ENCODE measurements at regions not wholly inside any gene's neighbourhood (a gene's known extent, or its start where the extent isn't known, plus 50 kb on each side); places are given as distances from the start of the nearest gene placed in this dataset.
"Not testable (repeated sequence)": the region's sequence is repeated elsewhere in the genome, so short reads cannot be mapped to it uniquely, and the experiment has no call there.

GRCh38 chr5:159522841-159523240, 192.6 kb upstream of the IL12B start:
- Histone ChIP-seq H3K4me2 (ENCODE audit: low read length) (no peak overlapping the region), H3K9ac (ENCODE audit: low read depth, low read length) (no peak overlapping the region), H3K27me3 (ENCODE audit: control insufficient read depth, insufficient read depth, low read length) (no peaks in the 10 kb centered on the region), H3K4me3 (ENCODE audit: low read length) (no peak overlapping the region), H3K9me3 (replicated peaks; ENCODE audit: low read length) (no peaks in the 10 kb centered on the region), H3K4me1 (ENCODE audit: control insufficient read depth, insufficient read depth, low read length) (peaks cover 14% of the 10 kb centered on the region), H3K36me3 (ENCODE audit: insufficient read depth, low read length) (no peaks in the 10 kb centered on the region)

- H3K9ac ChIP-seq (ENCODE audit: low read depth, low read length); H3K9me3 ChIP-seq (replicated peaks; ENCODE audit: low read length); H3K27me3 ChIP-seq (ENCODE audit: control insufficient read depth, insufficient read depth, low read length); H3K4me1 ChIP-seq (ENCODE audit: control insufficient read depth, insufficient read depth, low read length); H3K4me3 ChIP-seq (ENCODE audit: low read length); H3K4me2 ChIP-seq (ENCODE audit: low read length); H3K36me3 ChIP-seq (ENCODE audit: insufficient read depth, low read length): not testable (repeated sequence)
These were observed 194.0 kb upstream of the IL12B start for GRCh38 chr5:159524279-159524678.

DNA sequence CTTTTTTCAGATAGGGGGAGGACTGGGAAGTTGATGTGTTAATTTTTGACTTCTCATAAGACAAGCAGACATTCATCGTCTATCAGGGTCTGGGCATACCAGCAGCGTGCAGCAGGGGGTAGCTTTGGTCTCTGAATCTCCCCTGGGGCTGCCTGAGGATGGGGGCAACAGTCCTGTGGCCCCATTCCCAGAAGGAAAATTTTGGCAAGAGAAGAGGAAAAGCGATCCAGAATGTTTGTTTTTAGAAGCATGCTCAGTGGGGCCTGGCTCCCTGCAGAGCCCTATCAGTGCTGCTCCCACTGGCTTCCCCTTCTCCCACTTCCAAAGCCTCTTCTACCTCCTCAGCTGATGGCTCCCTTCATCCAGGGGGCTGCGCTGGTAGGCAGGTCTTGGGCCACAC, 194.8 kb upstream of the IL12B start:
- no peak overlapping the region for H3K4me2 ChIP-seq (ENCODE audit: low read length)

GRCh38 chr5:159527546-159528254, 197.4 kb upstream of the IL12B start:
- Histone ChIP-seq H3K9me3 (replicated peaks; ENCODE audit: low read length) (no peaks in the 10 kb centered on the region), H3K4me1 (ENCODE audit: control insufficient read depth, insufficient read depth, low read length) (no peaks in the 10 kb centered on the region), H3K9ac (ENCODE audit: low read depth, low read length) (no peak overlapping the region), H3K4me2 (ENCODE audit: low read length) (no peak overlapping the region), H3K27me3 (ENCODE audit: control insufficient read depth, insufficient read depth, low read length) (no peaks in the 10 kb centered on the region), H3K4me3 (ENCODE audit: low read length) (no peak overlapping the region), H3K36me3 (ENCODE audit: insufficient read depth, low read length) (no peaks in the 10 kb centered on the region)

More for the DNA sequence above, 194.8 kb upstream of the IL12B start:
- H3K4me3 ChIP-seq (ENCODE audit: low read length), result no peak overlapping the region
- H3K9me3 ChIP-seq (replicated peaks; ENCODE audit: low read length), result no peaks in the 10 kb centered on the region
- no peaks in the 10 kb centered on the region for H3K36me3 ChIP-seq (ENCODE audit: insufficient read depth, low read length)
- H3K27me3 ChIP-seq (ENCODE audit: control insufficient read depth, insufficient read depth, low read length), result no peaks in the 10 kb centered on the region
- no peak overlapping the region for H3K9ac ChIP-seq (ENCODE audit: low read depth, low read length)
- no peaks in the 10 kb centered on the region for H3K4me1 ChIP-seq (ENCODE audit: control insufficient read depth, insufficient read depth, low read length)

DNA sequence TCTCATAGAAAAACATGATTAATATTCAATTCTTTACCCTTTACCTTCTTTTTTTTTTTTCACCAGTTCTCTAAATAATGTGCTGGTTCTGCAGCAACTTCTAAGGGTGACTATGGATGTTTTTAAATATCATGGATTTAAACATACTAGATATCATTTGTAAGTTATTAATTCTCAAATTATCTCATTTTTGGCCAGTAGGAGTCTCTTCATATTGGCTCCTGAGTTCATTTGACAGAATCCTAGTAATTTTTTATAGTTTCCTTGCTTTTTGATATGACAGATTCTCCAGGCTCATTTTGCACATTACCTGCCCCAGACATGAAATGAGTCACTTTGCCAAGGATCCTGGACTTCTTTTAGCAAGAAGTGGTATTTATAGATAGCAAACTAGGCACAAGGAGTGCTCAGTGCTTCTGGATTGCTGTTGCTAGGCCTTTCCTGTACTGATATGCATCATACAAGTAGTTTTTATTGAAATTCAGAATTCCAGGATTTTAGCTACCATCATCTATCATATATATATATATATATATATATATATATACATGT, 201.3 kb upstream of the IL12B start:
- no peaks in the 10 kb centered on the region for H3K9me3 ChIP-seq (replicated peaks; ENCODE audit: low read length)
- H3K4me1 ChIP-seq (ENCODE audit: control insufficient read depth, insufficient read depth, low read length), result no peaks in the 10 kb centered on the region
- no peak overlapping the region for H3K4me2 ChIP-seq (ENCODE audit: low read length)
- H3K4me3 ChIP-seq (ENCODE audit: low read length), result no peak overlapping the region
- no peaks in the 10 kb centered on the region for H3K36me3 ChIP-seq (ENCODE audit: insufficient read depth, low read length)
- no peak overlapping the region for H3K9ac ChIP-seq (ENCODE audit: low read depth, low read length)
- H3K27me3 ChIP-seq (ENCODE audit: control insufficient read depth, insufficient read depth, low read length), result no peaks in the 10 kb centered on the region

DNA sequence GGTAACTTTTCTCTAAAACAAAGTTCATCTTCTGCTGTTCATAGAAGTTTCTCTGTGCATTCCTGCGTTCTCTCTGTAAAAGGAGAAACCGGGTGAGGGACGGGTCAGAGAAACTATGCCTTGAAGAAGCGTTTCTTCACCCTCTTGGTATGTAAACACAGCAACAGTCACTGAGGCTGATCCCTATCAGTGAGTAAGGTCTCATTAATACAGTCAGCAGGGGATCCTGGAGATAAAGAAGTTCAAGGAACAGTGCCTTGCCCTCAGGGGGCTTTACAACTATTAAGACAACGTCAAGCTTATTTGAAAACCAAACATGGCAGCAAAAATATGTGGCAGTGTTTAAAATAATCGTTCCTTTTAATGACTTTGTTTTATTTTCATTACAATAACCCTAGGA, 202.9 kb upstream of the IL12B start:
- Histone ChIP-seq H3K4me1 (ENCODE audit: control insufficient read depth, insufficient read depth, low read length) (no peaks in the 10 kb centered on the region), H3K9me3 (replicated peaks; ENCODE audit: low read length) (no peaks in the 10 kb centered on the region), H3K27me3 (ENCODE audit: control insufficient read depth, insufficient read depth, low read length) (no peaks in the 10 kb centered on the region), H3K36me3 (ENCODE audit: insufficient read depth, low read length) (no peaks in the 10 kb centered on the region), H3K9ac (ENCODE audit: low read depth, low read length) (no peak overlapping the region), H3K4me3 (ENCODE audit: low read length) (no peak overlapping the region), H3K4me2 (ENCODE audit: low read length) (no peak overlapping the region)

DNA sequence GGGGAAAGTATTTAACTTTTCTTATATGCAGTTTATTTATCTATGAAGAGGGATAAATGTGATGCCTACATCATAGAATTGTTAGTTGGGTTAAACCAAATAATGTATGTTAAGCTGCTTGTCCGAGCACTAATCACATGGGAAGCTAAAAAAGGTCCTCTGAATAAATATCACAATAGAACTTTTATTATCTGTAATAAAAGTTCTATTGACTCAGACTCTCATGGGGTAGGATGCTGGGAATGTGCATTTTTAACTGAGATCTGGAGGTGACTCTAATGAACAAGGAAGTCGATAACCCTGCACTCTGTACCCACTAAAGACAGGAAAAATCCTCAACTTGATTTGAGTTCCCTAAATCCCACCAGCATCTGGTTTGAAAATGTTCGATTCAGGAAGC, 205.9 kb upstream of the IL12B start:
- Histone ChIP-seq H3K36me3 (ENCODE audit: insufficient read depth, low read length) (no peaks in the 10 kb centered on the region), H3K9me3 (replicated peaks; ENCODE audit: low read length) (no peaks in the 10 kb centered on the region), H3K4me1 (ENCODE audit: control insufficient read depth, insufficient read depth, low read length) (no peaks in the 10 kb centered on the region), H3K9ac (ENCODE audit: low read depth, low read length) (no peak overlapping the region), H3K27me3 (ENCODE audit: control insufficient read depth, insufficient read depth, low read length) (no peaks in the 10 kb centered on the region), H3K4me2 (ENCODE audit: low read length) (no peak overlapping the region), H3K4me3 (ENCODE audit: low read length) (no peak overlapping the region)

DNA sequence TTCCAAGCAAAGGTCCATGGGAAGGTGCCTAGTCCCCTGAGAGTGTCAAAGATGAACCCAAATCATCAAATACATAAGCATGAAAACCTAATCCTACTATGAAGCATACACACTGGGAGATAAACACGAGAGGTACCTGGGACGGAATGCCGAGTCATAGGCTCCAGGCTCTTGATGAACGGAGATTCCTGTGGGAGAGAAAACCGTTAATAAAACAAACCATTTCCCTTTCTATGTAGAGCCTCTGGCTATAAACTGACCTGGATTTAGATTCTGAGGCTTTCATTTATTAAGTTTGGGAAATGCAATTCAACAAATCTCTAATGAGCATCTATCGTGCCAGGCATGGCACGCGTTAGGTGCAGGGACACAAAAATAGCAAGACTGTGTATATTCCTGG, 206.4 kb upstream of the IL12B start:
- H3K4me3 ChIP-seq (ENCODE audit: low read length), result no peak overlapping the region

DNA sequence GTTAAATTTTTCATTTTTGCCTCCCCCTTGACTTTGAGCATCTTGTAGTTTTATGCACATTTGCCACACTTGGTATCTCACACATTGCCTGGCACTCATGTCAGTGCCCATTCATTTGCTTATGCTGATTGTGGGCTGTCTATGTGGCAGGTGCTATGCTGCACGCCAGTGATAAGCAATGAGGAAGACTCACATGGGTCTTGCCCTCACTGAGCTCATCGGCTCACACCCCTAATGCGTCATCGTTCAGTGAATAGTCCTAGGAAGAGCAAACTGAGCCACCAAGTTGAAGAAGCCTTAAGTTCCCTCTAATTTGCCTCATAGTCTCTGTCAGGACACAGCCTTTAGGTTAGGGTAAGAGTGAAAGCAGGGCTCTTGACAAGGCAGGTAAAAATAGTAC, 209.4 kb upstream of the IL12B start:
- Histone ChIP-seq H3K27me3 (ENCODE audit: control insufficient read depth, insufficient read depth, low read length) (no peaks in the 10 kb centered on the region), H3K36me3 (ENCODE audit: insufficient read depth, low read length) (no peaks in the 10 kb centered on the region), H3K4me3 (ENCODE audit: low read length) (no peak overlapping the region), H3K4me2 (ENCODE audit: low read length) (no peak overlapping the region), H3K9me3 (replicated peaks; ENCODE audit: low read length) (no peaks in the 10 kb centered on the region), H3K4me1 (ENCODE audit: control insufficient read depth, insufficient read depth, low read length) (peaks cover 12% of the 10 kb centered on the region), H3K9ac (ENCODE audit: low read depth, low read length) (no peak overlapping the region)

More for the DNA sequence above, 206.4 kb upstream of the IL12B start:
- no peaks in the 10 kb centered on the region for H3K9me3 ChIP-seq (replicated peaks; ENCODE audit: low read length)
- no peaks in the 10 kb centered on the region for H3K4me1 ChIP-seq (ENCODE audit: control insufficient read depth, insufficient read depth, low read length)
- no peaks in the 10 kb centered on the region for H3K36me3 ChIP-seq (ENCODE audit: insufficient read depth, low read length)
- H3K9ac ChIP-seq (ENCODE audit: low read depth, low read length), result no peak overlapping the region
- no peak overlapping the region for H3K4me2 ChIP-seq (ENCODE audit: low read length)
- no peaks in the 10 kb centered on the region for H3K27me3 ChIP-seq (ENCODE audit: control insufficient read depth, insufficient read depth, low read length)

GRCh38 chr5:159543326-159543725, 213.0 kb upstream of the IL12B start:
- Histone ChIP-seq H3K4me1 (ENCODE audit: control insufficient read depth, insufficient read depth, low read length) (peaks cover 22% of the 10 kb centered on the region), H3K4me3 (ENCODE audit: low read length) (no peak overlapping the region), H3K4me2 (ENCODE audit: low read length) (no peak overlapping the region), H3K36me3 (ENCODE audit: insufficient read depth, low read length) (no peaks in the 10 kb centered on the region), H3K9ac (ENCODE audit: low read depth, low read length) (no peak overlapping the region), H3K9me3 (replicated peaks; ENCODE audit: low read length) (peaks cover 5% of the 10 kb centered on the region), H3K27me3 (ENCODE audit: control insufficient read depth, insufficient read depth, low read length) (no peaks in the 10 kb centered on the region)

GRCh38 chr5:159545156-159545555, 214.9 kb upstream of the IL12B start:
- no peaks in the 10 kb centered on the region for H3K36me3 ChIP-seq (ENCODE audit: insufficient read depth, low read length)
- H3K4me2 ChIP-seq (ENCODE audit: low read length), result no peak overlapping the region
- no peak overlapping the region for H3K9ac ChIP-seq (ENCODE audit: low read depth, low read length)
- H3K4me3 ChIP-seq (ENCODE audit: low read length), result no peak overlapping the region
- peaks cover 32% of the 10 kb centered on the region for H3K4me1 ChIP-seq (ENCODE audit: control insufficient read depth, insufficient read depth, low read length)
- H3K9me3 ChIP-seq (replicated peaks; ENCODE audit: low read length), result peaks cover 5% of the 10 kb centered on the region
- no peaks in the 10 kb centered on the region for H3K27me3 ChIP-seq (ENCODE audit: control insufficient read depth, insufficient read depth, low read length)
